ENCODE measurements at regions not wholly inside any gene's neighbourhood (a gene's known extent, or its start where the extent isn't known, plus 50 kb on each side); places are given as distances from the start of the nearest gene placed in this dataset.

- DNase-seq, result no peak
Measured at GRCh38 chr12:61701471-61701870, 558.7 kb upstream of the USP15 start.

GRCh38 chr12:61706783-61707182 is 553.4 kb upstream of the USP15 start:
- DNase-seq, result no peak

DNA sequence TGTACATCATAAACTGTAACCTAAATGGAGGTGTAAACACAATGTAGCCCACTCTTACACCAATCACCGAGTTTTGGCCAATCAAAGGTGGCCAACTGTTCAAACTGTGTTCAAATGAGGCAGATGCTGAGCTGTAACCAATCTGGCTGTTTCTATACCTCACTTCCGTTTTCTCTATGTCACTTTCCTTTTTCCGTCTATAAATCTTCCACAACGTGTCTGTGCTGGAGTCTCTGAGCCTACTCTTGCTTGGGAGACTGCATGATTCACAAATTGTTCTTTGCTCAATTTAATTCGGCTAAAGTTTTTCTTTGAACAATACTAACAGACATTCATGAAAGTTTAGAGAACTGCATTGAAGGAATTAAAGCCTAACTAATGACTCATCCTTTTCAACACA is 547.1 kb upstream of the USP15 start:
- DNase-seq, result no peak

GRCh38 chr12:61717986-61718385 is 542.2 kb upstream of the USP15 start:
- DNase-seq, result no peak

- no peak for DNase-seq
Measured at GRCh38 chr12:61739925-61740324, 520.3 kb upstream of the USP15 start.

DNA sequence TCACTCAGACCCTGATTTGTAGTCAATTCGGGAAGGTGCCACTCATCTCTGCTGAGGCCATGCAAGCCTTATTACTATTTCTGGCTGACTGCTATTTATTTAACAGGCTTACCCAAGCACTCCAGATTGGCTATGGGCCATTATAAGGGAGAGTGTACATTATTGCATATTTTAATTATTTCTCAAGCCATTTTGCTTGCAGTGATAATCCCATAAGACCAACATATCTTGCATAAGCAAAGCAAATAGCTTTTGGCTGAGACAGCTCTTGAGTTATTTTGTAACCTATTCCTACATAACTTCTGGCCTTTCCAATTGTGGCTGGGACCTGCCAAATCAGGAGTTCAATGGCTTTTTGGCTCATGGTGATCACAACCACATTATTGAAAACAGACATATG is 509.6 kb upstream of the USP15 start:
- no peak for DNase-seq

DNA sequence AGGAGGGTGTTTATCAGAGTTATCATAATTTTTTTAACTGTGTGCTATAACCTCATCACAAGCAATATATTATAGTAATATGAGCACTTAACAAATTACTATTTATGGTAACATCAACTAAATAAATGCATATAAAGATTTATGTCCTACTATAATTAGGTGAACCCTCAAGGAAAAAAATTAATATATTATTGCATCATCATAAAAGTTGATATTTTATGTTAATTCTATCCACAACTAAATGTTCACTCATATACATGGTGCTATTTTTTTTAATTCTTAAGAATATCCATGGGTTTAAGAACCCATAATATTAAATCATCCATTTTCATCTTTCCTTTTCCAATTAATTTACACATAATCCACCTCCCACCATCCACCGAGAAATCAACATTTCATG is 506.0 kb upstream of the USP15 start:
- DNase-seq, result no peak

DNA sequence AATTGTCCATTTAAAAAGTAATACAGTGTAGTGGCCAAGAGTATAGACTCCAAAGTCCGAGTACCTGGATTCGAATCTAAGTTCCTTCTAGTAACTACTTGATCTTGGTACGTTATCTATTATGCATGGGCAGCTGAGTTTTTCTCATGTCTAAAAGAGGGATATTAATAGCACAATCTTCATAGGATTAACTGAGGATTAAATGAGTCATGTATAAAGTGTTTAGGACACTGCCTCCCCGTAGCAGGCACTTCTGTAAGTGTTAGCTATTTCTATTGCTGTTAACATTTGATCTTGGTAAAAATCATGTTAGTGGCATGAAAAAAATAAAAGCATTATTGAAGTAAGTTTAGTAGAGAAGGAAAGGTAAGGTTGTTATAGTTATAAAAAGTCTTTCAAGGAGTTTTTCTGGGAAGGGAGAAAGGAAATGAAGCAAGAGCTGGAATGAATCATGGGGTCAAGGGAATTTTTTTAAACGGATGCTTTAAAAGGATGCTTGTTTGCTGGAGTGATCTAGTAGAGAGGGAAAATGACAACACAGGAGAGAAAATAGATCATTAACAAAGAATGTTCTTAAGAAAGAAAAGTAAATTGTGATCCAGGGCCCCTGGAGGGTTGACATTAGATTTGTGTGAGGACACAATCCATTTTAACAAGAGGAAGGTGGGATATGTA is 502.2 kb upstream of the USP15 start:
- DNase-seq, result no peak

DNA sequence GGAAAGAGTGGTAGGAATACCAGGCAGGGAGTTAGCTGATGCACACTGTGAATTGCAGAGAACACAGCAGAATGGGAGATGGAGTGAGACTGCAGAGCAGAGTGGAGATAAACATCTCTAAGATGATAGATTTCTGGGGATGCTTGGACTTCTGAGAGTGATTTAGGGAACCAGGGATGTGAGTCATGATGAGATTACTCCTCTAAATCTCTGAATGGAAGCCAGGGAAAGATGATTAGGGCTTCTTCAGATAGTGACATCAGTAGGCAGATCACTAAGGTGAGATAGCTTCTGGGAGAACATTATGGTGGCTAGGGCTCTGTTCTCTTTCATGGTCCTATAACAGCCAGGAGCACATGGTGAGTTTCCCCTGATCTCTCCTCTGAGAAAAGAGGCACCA is 501.5 kb upstream of the USP15 start:
- DNase-seq, result no peak

GRCh38 chr12:61765926-61766325 is 494.3 kb upstream of the USP15 start:
- no peak for DNase-seq

GRCh38 chr12:61780435-61780834 is 479.8 kb upstream of the USP15 start:
- no peak for DNase-seq

DNA sequence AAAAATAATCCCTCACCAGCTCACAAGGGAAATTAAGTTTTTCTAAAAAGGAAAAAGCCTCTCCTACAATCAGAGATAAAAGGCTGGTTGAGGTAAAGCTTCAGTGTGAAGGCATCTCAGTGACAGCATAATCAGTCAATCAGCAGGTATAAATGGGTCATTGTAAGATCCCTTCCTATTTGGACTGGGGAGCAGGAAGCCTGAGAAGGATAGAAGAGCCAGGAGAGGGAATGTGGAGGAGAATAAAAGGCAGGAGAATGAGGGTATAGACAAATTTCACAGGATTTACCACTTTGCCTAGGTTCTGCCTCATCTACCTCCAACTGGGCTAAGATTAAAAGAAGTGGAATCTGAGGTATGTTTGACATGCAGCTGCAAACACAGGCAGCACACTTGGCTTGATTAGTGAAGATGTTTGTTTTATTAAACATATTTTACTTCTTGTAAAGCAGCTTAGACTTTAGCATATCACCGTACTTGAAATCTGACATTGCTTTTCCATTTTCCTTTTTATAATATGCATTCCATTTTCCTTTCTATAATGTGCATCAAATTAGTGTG is 479.1 kb upstream of the USP15 start:
- no peak for DNase-seq

GRCh38 chr12:61796846-61797245 is 463.4 kb upstream of the USP15 start:
- no peak for DNase-seq

DNA sequence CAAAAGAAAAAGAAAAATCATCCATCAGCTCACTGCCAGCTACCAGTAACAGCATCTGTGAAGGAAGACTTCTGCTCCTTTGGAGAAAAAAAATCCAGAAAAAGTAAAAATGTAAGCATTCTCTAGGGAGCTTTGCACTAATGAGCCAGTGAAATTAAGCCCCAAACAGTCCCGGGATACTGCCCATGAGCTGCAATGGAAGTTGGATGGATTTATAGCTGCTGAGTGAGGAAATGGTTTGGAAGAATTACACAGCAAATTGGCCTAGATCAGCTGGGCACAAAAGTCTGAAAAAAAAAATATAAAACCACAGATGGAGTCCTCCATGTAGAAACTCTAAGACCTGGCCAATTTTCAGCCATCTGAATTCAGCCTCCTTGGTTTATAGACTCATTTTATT is 462.9 kb upstream of the USP15 start:
- no peak for DNase-seq

DNA sequence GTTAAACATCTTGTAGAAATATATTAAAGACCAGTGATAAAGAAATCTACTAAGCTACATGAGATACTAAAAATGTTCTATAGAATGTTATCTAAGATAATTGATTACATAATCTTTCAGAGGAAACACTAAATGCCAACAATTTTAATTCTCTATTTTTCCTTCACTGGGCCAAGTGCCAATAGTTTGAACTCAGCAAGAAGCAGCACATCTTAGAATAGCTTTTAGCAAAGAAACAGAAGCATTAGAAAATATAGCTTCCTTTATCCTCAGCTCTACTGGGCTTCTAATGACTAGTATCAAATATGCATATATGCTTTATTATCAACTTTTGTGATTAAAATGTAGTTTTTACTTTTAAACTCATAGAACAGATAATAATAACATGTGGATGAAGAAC is 461.4 kb upstream of the USP15 start:
- DNase-seq, result no peak

DNA sequence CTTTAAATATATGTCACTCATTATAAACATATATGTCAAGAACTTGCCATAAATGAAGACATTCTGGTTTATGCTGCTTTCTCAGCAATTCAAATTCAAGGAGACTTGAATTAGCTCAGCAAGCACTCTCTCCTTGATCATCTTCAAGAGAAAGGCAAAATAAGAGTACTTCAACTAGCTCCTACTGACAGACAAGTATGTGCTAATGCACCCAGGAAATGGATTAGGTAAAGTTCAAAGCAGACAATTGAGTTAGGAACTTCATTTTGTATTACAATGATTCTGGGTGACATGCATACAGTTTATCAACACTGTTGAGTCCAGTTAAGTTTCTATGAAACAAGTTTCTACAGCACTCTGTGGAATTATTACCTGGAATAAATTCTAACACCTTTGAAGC is 455.9 kb upstream of the USP15 start:
- DNase-seq, result no peak

DNA sequence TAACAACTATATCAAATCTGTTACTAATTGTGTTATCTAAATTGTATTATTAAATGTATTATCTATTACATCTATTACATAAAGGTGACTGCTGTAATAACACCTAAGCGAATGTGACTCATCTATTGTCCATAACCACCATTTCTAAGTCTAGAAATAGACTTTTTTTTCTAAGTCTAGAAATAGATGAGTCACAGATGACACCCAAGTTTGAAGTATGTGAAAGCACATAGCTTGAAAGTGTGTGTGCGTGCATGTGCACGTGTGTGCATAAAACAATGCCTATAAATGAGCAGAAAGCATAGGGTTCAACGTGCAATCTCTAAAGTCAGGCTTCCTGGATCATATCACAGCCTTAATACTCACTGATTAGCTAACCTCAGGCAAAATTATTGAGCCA is 451.3 kb upstream of the USP15 start:
- no peak for DNase-seq

- DNase-seq, result no peak
Measured at GRCh38 chr12:61810486-61810885, 449.7 kb upstream of the USP15 start.

DNA sequence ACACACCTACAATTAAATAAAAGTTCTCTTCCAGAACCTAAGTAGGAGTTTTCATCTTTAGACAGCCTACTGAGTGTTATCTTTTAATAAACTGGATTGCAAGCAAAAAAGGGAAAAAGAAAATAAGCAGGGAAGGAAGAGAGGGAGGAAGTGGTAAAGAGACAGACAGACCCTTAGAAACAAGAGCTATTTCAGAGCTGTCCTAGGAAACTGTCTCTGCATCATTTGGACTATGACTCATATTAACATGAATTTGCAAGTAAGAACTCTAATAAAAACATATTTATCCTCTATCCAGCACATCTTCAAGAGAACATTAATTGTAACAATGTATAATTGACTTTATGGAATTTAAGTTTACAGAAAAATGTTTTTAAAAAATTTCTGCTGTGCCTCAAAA is 438.8 kb upstream of the USP15 start:
- no peak for DNase-seq

GRCh38 chr12:61823102-61823501 is 437.1 kb upstream of the USP15 start:
- no peak for DNase-seq

GRCh38 chr12:61846765-61847164 is 413.4 kb upstream of the USP15 start:
- DNase-seq, result no peak

GRCh38 chr12:61848893-61849292 is 411.3 kb upstream of the USP15 start:
- DNase-seq, result no peak

DNA sequence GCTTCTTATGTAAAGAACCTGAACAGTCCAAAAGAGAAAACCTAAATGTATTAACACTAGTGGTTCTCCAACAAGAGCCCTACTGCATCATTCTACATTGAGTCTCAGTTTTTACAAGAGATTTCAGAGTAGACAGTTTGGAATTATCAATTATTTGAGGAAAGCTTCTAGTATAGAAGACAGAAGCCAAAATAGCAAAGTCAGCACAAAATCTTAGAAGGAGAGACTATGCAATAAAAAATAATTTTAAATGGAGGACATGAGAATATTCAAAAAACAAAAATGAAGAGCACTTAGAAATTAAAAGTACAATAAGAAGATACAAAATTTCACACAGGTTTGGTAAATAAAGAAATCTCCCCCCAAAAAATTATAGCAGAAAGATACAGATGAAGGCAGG is 406.3 kb upstream of the USP15 start:
- DNase-seq, result no peak

GRCh38 chr12:61854902-61855301 is 405.3 kb upstream of the USP15 start:
- DNase-seq, result no peak

DNA sequence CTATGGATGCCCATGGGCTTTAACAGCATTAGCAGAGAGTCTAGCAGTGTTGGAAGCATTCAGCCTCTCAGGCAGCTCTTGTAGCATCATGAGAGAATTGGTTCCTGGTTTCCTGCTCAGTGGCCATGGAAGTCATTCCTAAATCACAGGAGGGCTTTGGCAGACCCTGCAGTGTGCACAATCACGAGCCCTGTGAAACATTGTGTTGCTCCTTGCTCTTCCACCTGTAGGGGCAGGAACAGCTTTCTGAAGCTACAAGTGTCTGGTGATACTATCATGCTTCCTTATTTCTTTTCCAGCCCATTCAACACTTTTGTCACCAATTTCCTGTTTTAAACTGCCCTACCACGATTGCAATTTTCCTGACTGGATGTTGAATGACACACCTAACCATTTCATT is 402.2 kb upstream of the USP15 start:
- no peak for DNase-seq

Data from CD4-positive, alpha-beta T cell treated with Interleukin-21 for 1 hour (primary cell).